Nucleus accumbens (tissue), 56 donors: ENCODE measurements at regions not wholly inside any gene's neighbourhood (a gene's known extent, or its start where the extent isn't known, plus 50 kb on each side); places are given as distances from the start of the nearest gene placed in this dataset.
"Not testable (repeated sequence)": the region's sequence is repeated elsewhere in the genome, so short reads cannot be mapped to it uniquely, and the experiment has no call there.

Source experiments
- DNase-seq, 56 donors: peaks; one replicate each; lab custom pipeline; 2025; lab: John Stamatoyannopoulos, UW

DNA sequence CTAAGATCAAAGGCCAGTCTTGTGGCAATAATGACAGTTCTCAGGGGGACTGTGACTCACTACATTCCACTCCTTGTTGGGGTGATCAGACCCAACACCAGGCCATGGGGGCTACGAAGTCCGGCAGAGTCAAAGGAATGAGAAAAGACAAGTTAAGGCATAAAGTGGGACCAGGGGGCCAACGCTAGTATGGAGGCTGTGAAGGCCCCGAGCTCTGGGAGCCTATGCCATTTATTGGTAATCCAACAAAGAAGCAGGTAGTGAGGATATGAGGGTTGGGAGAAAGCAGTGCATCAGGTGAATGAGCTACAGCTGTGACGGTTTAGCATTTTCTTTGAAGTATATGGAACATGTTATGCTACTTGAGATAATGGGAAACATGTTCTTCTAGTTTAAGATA is 104.4 kb upstream of the C2CD4B start:
- no peak for DNase-seq

DNA sequence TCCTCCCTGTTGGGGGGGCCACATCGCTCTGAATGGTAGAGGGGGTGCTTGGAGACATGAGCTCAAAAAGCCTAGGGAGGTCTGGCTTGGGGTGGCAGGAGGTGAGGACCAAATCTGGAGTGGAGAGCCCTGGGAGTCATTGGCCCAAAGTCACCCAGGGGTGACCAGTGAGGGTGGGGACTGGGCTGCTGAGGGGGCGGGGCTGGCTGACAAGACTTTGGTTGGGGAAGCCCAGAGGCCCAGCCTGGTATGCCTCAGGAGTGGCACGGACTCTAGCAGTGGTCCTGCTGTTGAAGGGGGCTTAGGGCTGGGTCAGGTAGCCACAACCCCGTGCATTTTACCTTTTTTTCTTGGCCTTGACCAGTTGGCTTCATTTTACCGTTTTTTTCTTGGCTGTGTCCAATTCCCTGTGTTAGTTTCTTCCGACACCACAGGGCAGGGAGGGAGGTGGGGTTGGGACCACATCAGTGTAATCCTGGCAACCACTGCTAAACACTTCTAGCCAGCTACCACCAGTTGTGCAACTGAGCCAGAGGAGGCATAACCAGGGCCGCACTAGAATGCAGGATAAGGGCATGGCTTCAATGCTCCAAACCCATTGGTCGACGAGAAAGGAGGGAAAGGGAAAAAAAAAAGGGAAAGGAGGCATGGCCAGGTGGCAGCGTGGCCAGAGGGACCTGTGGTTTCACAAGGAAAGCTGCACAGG is 105.3 kb upstream of the C2CD4B start:
- DNase-seq, result no peak

DNA sequence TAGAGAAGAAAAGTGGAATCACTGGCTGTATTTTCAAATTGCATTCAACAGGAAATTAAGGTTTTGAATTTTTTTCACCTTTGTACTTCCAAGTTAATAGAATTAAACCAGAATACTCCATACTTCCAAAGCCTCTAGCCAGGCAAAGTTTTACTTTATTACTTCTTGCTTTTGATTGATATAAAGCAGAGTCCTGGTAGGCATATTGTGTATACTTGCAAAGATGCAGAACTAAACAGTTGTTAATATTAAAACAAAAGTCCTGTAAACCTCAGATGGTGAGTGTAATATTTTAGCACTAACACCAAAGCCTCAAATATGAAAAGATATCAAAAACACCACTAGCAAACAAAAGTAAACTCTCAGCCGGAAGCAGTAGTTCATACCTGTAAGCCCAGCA is 107.2 kb upstream of the C2CD4B start:
- no peak for DNase-seq

DNA sequence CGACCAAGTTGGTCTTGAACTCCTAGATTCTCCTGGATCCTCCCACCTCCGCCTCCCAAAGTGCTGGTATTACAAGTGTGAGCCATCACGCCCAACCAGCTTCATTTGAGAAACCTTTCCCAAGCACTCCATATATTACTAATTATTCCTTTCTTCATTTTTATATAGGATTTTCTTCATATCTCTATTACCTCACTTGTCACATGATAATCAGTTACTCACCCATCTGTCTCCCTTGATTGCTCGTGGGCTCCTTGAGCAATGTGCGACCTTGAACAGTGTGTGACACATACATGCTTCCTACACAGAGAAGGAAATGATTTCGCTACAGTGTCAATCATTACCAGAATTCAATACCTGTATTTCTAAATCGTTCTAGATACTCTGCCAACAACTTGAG is 110.7 kb upstream of the C2CD4B start:
- peak in 13 of 56 donors; percentile 2 to 68 (median 13) for DNase-seq

DNA sequence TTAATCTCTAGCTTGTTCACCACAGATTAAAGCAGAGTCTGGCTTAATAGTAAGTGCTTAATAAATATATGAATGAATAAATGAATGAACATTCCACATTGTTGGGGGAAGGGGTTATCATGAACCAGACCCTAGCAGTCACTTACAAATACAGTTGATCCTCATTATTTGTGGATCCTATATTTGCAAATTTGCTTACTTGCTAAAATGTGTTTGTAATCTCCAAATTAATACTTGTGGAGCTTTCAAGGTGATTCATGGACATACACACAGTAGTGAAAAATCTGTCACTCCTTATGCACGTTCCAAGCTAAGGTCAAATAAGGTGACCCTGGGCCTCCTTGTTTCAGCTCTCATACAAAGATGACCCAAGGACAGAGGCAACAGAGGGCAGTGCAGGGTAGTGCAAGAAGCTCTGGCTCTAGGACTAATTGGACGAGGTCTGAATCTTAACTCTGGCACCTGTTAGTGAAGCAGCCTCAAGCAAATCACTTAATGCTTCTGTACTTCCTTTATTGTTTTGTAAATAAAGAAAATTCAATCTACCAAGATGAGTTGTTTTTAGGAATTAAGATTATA is 112.8 kb upstream of the C2CD4B start:
- DNase-seq, result no peak

DNA sequence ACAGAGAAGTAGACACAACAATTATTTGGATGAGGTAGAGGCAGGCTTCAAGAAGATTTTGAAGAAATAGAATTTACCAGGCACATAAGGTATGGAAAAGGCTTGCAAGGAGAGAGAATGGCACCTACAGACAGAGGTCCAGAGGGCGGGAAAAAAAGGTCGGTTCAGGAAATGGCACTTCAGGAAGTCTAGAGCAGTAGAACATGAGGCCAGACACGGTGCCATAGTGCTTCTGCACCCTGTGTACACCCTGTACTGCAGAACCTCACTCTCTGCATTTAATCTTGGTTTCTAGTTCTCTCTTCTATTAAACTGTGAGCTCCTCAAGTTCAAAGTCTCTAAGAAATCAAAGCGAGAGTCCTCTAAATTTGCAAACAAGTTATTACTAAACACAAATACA is 113.4 kb upstream of the C2CD4B start:
- no peak for DNase-seq

DNA sequence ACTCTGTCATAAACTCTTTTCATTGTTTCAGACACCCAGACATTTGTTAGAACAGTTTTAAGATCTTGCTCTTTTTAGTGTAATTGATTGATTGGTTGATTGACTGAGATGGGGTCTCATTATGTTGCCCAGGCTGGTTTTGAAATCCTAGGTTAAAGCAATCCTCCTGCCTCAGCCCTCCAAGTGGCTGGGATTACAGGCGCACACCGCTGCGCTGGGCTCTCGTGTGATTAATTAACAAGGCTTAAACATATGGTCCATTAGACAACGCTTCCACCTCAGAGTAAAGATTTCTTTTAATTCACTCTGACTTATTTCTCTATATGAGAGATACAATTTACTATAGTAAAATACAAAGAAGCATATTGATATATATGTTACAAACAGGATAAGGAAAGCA is 114.0 kb upstream of the C2CD4B start:
- DNase-seq, result no peak

DNA sequence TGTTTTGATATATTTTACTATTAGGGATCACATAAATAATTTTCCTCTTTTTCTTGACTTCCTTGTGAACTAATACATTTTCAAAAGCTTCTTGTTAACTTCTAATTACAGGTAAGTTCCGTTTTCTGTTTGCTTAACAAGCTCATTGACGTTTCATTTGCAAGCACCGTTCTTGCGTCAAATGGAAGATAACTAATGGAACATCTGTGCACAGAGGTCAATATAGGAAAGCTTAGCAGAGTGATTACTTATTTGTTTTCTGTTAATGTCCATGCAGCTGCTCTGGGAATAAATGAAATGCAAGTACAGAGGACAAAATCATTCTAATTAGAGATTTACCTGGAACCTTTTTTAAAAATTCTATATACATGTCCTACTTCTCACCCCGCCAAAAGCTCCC is 115.5 kb upstream of the C2CD4B start:
- DNase-seq, result no peak

DNA sequence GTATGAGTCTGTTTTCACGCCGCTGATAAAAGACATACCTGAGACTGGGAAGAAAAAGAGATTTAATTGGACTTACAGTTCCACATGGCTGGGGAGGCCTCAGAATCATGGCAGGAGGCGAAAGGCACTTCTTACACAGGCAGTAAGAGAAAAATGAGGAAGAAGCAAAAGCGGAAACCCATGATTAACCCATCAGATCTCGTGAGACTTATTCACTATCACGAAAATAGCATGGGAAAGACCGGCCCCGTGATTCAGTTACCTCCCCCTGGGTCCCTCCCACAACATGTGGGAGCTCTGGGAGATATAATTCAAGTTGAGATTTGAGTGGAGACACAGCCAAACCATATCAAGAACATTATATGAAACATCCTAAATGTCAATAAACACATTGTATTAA is 116.7 kb upstream of the C2CD4B start:
- not testable (repeated sequence) for DNase-seq

DNA sequence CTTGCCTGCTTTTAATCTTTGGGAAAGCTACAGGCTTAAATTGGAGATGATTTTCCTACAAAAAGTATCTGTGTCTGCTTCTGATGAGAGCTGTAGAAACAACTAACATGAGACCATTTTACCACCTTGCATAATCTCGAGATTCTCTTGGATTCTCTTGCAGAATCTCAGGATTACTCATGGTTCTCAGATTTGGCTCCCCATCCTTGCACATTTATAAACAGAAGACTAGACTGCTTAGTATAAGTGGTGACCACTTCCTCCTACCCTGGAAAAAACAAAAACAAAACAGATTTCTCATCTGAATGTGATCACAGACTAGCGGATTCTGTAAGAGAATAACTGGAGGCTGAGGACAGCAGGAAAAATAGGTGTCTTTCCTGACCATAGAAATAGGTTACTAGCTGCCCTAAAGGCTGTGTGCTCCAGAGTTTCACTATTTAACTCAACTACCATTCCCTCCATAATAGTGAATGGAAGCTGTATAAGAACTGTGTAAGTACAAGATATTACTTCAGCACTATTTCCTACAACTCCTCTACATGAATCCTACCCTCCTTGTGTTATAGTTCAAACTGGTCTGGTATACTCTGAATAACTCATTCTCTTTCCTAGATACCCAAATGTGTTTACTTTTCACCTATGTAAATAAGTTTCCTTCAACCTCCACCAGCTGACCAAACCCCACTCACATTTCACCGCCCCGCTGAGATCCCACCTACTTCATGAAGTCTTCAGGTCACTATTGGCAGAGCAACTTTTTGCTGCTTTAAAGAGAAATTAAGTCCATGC is 122.2 kb upstream of the C2CD4B start:
- no peak for DNase-seq

DNA sequence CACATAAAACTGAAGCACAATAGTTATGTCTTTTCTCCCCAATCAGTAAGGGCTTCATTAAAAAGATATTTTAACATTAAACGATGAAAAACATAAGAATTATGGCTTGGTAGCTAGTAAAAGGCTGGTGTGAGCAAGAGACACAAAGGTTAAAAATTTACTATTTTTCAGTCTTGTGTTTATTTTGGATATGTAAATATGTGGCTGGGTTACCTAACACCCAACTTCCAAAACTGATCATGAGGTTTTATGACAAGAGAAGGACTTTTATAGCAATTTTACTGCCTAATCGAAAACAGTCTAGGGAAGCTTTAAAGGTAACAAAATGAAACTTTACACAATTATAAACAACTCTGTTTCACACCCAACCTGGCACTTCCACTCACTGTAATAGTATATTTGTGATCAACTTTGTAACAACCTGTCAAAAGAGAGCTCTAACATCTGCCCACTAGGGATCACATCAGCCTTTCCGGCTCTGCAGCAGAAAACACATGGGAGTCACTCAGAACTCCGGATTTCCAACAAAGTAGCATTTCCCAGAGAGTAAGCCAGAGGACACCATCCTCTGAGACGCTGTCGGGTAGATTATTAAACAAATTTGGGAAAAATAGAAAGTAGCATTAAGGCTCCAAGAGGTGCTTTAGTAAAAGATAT is 123.4 kb upstream of the C2CD4B start:
- DNase-seq, result no peak

DNA sequence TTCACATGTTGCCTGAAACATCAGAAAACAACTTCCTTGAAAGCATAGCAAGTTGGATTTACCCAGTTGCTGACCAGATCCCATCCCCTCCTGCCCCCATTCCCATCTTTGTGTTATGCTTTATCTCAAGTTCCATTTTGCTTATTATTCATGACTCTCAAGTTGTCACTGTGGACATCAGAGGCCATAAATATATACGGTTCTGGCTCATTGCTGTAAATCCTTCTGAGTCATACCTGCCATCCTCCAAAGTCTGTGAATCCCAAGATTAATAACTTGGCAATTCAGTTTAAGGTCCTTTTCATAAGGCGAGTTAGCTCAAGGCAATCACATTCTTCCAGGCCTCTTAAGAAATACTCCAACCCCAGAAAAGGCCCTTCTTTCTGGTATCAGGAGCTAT is 126.2 kb upstream of the C2CD4B start:
- DNase-seq, result no peak

DNA sequence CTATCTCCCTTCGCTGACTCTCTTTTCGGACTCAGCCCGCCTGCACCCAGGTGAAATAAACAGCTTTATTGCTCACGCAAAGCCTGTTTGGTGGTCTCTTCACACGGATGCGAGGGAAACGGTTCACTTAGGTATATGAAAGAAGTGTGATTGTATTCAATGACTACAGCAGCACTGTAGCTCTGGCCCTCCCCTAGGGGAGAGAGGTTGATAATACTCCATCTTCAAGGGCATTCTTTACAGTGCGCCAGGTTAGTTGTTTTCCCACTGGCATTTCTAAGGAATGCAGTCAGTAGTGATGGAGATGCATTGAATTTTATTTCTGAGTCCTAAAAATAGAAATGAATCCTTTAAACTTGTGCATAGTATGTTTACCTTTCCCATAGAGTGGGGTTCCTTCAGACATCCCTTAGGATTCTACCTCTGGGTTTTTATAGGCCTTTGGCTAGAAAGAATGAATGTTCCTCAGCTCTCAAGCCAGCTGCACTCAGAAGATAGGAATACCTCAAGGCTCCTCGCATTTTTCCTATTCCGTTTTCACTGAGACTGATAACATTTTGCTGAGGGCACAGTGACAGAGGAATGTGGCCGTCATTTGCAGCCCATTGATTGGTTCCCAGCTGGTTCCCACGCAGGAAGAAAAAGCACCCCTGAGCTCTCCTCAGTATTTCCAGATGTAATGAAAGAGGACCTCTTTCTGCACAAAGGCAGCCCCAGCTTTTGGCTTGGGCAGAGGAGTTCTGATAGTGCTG is 131.8 kb upstream of the C2CD4B start:
- no peak for DNase-seq

DNA sequence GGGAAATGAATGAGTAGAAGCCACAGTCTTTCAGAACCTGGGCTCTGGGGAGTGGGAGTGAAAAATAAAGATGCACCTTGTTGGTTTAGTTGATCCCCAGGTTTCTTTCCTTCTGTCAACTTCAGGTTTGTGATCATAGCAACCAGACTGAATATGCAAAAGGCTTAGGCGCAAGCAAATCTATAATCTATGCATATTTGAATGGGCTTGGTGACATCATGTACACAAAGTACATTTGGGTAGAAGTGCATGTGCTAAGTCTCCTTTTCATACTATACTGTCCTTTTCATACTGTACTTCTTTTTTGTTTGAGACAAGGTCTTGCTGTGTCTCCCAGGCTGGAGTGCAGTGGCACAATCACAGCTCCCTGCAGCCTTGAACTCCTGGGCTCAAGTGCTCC is 132.4 kb upstream of the C2CD4B start:
- DNase-seq, result no peak

DNA sequence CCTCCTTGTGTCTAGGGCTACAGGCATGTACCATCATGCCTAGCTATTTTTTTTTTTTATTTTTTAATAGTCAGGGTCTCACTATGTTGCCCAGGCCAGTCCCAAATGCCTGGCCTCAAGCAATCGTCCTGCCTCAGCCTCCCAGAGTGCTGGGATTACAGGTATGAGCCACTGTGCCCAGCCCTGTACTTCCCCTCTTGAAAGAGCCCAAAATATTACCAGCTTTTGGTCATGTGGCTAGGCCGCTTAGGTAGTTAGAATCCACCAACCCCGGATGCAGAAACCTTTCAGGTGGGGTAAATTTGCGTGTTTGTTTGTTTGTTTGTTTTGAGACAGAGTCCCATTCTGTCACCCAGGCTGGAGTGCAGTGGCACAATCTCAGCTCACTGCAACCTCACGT is 132.8 kb upstream of the C2CD4B start:
- no peak for DNase-seq

DNA sequence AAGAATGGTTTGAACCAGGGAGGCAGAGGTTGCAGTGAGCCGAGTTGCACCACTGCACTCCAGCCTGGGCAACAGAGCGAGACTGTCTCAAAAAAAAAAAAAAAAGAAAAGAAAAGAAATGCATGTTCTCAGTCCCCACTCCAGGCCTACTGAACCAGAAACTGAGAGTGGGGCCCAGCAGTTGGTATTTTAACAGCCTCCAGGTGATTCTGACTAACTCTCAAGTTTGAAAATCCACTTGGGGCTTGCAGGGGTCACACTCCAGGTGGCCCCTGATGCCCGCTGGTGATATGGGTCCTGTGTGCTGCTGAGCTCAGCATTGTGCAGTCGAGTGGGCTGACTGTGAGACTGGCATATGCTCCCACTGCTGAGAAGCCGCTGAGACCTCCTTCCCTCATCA is 133.7 kb upstream of the C2CD4B start:
- no peak for DNase-seq

DNA sequence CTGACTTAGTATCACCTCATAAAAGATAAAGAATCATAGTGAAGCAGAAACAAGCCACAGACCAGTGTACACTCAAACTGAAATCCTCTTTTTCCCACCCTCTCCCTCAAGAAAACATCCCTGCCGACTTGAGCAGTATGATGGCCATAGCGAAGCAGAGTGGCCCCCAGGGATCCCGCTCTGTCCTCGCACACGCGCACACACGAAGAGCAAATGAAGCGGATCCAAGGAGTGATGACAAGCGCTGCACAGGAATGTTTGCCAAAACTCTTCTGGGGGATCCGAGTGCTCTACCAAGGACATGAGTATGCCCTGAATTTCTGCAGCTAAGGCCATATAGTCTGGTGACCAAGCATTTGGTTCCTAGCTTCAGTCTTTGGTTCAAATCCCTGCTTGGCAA is 134.5 kb upstream of the C2CD4B start:
- DNase-seq, result no peak

DNA sequence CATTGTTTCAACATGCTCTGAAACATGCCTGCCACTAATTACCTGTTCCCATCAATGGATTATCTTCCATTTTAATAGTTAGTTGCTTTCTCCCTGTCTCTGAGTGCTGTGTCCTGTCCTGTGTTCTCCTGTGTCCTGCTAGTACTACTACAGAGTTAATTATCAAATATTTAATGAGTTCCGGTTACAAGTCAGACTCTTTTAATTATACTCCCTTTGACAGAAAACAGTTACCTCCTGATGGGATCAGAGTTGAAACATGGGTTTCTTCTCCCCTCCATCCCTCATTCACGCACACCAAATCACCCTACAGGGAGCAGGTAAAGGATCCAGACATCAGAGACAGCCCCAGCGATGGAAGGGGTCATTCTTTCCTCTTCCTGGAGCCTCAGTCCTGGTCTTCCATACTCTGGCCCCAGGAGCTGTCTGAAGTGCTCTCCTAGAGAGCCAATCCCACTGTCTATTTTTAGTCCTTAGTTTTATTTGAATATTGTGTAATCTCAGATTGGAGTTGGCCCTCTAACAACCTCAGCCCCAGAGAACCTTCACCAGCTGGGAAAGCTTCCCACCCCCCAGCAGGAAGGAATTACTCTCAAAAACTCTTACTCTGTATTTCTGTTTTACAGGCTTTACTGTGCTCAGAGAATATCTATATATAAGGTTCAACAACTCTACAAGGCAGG is 137.0 kb upstream of the C2CD4B start:
- no peak for DNase-seq

DNA sequence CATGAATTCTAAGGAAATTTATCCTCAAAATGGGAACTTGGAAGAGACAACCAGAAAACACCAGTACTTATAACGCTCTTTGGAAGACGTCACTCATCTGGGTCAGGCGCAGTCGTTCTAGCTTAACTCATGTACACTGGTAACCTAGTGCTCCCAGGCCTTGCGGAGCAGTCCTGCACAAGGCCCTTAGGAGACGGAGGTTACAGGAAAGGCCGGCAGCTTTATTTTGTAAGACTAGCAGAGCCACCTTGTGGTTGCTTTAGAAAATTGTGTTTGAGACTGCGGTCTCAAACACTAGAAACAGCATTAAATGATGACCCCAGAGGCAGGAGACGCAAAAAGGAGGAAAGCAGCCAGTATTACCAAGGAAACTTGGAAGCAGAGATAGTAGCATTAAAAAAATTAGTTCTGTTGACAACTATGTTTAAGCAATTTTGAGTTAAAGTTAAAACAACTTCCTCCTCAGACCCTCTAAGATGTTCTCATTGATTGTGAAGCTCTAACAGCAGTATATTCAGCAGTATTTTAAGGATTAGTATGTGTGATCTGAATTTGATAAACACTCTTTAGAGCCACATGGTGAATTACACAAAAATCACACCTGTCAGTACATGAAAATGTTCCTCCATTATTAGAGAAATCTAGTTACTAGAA is 141.9 kb upstream of the C2CD4B start:
- DNase-seq, result peak in 32 of 56 donors; percentile 1 to 46 (median 10)

DNA sequence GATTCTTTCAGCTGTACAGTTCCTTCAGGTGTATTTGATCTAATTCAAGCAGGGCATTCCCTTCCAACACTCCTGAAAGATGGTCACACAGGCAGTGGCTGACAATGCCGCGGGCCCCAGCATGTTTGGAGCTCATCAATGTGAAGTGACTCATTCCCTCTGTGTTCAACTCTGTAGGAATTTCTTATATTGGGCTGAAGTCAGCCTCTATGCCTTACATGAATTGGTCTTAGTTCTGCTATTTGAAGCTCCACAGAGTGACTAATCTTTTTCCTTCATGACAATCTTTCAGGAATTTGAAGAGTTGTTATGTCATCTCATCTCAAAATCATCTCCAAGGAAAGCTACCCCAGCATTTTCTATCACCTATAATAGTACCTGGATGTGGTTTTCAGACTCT is 142.5 kb upstream of the C2CD4B start:
- DNase-seq, result no peak
